ENCODE measurements at regions not wholly inside any gene's neighbourhood (a gene's known extent, or its start where the extent isn't known, plus 50 kb on each side); places are given as distances from the start of the nearest gene placed in this dataset.

DNA sequence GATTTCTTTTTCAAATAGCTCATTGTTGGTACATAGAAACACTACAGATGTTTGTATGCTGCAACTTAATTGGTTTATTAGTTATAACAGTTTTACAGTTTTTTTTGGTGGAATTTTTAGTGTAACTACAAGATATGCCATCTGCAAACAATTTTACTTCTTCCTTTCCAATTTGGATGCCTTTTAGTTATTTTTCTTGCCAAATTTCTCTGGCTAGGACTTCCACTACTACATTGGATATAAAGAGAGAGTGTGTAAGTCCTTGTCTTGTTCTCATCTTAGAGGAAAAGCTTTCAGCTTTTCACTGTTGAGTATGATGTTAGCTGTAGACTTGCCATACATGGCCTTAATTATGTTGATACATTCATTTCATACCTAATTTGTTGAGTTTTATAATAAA, 143.6 kb upstream of the EOMES start:
- no peak for DNase-seq

DNA sequence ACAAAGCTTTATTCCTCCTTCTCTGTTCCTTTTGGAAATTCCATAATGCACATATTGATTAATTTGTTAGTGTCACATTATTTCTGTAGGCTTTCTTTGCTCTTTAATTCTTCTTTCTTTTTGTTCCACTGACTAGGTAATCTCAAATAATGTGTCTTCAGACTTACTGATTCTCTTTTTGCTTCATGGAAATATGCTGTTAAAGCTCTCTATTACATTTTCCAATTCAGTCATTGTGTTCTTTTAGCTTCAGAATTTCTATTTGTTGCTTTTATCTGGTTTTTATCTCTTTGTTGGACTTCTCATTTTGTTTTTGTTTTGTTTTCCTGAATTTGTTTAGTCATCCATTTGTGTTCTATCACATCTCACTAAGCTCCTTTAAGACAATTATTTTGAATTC, 147.0 kb upstream of the EOMES start:
- no peak for DNase-seq

DNA sequence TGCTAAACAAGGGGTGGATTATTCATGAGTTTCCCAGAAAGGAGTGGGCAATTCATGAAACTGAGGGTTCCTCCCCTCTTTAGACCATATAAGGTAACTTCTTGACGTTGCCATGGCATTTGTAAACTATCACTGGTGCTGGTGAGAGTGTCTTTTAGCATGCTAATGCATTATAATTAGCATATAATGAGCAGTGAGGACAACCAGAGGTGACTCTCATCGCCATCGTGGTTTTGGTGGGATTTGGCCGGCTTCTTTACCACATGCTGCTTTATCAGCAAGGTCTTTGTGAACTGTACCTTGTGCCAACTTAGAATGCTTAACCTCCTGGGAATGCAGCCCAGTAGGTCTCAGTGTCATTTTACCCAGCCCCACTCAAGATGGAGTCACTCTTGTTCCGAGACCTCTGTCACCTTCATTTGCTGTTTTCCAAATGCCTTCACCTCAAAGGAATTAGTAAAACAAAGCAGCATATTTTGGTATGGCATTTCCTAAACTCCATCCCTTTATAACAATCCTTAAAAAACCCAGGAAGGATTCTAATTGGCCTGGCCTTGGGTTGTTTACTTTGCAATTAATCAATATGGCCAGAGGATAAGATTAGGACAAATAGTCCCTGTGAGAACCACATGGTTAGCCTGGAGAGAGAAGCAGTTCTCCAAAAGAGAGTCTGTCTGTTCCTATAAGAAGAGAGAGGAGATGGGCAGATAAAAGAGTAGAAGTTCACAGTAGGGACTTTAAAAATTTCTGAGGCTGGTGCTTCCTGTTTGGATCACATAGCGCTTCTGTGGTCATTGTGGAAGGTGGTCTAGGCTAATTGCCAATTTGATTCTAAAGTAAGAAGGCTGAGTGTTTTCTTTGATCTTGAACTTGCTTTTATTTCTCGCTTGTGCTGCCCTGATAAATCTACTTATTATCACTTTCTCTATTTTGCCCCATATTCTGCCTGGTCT, 155.2 kb upstream of the EOMES start:
- DNase-seq: no peak

- DNase-seq: no peak
Observed at GRCh38 chr3:27878014-27878383, 155.9 kb upstream of the EOMES start.

DNA sequence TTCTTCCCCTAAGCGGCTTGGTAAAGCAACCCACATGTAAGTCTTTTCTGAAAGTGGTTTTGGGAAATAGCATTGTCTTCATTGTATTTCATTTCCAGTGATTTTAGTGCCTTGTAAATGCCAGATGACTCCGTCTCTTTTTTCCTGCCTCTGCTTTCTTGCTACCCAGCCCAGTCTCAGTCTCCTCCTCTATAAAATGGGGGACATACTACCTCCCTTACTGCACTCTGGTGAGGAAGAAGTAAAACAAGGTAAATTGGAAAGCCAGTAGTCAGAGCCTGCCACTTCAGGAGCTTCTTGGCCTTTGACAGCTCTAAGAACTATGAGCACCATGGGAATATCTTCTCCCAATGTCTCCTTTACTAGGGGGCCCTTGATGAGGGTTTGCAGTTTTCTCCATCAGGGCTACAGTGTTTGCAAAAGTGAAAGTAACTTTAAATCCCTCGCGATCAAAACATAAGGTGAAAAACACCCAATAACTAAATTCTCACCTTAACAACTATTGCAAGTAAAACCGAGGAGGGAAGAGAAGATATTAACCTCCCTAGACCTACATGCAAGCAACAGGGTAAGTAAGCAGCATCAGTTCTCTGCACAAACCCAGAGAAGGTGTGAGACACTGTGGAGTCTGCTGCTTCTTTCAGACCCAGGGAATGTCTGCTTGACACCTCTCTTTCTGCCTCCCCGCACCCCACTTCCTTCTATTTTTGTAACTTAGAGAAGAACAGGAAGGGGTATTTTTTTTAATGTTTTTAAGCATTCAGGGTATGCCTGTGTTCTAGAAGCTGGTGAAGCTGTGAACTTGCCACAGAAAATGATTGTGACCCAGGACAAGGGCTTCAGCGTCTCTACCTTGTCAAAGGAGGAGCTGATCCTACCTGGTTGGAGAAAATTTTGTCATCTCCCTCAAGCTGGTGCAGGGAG, 159.1 kb upstream of the EOMES start:
- DNase-seq: no peak

GRCh38 chr3:27883266-27883665, 161.1 kb upstream of the EOMES start:
- no peak for DNase-seq

DNA sequence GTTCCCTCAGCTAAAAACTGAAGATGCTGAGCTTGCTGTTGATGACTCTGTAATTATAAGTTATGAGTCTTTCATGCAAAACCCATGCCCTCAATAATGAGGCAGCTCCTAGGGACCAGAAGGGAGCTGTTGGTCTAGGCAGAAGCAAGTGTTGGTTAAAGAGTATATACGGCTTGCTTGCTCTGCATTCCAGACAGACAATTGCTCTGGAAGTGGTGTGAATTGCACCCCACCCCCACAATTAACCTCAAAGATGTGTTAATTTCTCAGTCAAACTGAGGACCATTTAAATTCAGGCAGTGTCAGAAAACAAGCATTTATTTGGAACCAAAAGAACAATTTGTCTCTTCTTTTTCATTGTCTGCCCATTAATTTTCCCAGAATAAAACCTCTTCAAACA, 163.5 kb upstream of the EOMES start:
- no peak for DNase-seq

DNA sequence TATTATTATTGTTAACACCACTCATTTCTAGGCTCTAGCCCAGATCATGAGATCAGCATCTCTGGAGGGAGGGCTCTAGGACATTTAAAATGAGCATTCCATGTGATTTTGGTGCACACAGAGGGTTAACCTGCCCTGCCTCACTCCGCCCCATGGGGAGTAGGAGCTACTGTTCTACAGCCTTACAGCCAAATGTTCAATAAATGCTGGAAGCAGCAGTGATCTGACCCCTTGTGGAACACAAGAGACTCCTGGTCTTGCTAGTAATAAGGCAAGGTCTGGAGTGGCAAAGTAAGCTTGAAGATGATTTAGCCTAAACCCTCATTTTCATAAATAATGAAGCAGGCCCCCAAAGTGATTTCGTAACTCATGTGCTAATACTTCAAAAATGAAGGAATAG, 166.4 kb upstream of the EOMES start:
- no peak for DNase-seq

DNA sequence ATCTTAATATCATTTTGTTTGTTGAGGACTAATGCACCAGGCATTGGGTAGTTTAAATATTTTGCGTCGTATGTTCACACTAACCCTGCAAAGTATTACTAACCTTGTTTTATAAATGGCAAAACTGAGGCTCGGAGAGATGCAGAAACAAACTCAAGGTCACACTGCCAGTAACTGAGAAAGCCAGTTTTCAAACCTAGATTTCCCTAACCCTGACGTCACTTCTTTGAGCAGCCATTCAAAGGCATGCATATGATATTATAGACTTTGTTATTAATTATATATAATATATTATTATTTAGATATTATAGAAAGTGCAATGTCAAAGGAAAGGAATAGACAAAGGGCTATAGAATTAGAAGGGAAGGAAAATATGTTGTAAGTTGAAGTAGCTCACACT, 167.6 kb upstream of the EOMES start:
- DNase-seq: no peak

GRCh38 chr3:27900316-27900715, 178.2 kb upstream of the EOMES start:
- no peak for DNase-seq

- DNase-seq: no peak
Observed at GRCh38 chr3:27903446-27903845, 181.3 kb upstream of the EOMES start.

GRCh38 chr3:27905625-27906024, 183.5 kb upstream of the EOMES start:
- DNase-seq: no peak

GRCh38 chr3:27907148-27907547, 185.0 kb upstream of the EOMES start:
- DNase-seq: no peak

DNA sequence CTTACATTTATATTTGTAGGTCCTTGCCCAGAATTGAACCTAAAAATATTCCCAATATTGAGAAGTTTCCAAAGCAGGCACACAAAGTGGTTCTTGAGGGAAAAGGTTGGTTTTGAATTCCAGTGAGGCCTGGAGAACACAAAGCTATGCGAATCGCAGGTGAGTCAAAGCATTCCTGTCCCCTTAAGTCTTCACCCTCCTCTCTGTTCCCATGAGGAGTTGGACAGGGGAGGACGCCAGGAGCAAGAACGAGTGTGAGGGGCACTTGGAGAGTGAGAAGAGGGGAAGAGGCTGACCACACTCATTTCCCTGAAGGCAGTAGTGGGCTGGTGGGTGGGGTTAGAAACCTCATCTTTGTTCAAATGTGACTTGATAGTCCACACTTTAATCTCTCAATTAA, 185.8 kb upstream of the EOMES start:
- DNase-seq: no peak

- no peak for DNase-seq
Observed at GRCh38 chr3:27910456-27910855, 188.3 kb upstream of the EOMES start.

GRCh38 chr3:27914199-27914598, 192.1 kb upstream of the EOMES start:
- DNase-seq: no peak

GRCh38 chr3:27923349-27924068, 201.4 kb upstream of the EOMES start:
- DNase-seq: no peak

GRCh38 chr3:27927882-27928281, 205.8 kb upstream of the EOMES start:
- DNase-seq: no peak

GRCh38 chr3:27930052-27930602, 208.0 kb upstream of the EOMES start:
- DNase-seq: no peak

GRCh38 chr3:27935492-27935891, 213.4 kb upstream of the EOMES start:
- DNase-seq: no peak

DNA sequence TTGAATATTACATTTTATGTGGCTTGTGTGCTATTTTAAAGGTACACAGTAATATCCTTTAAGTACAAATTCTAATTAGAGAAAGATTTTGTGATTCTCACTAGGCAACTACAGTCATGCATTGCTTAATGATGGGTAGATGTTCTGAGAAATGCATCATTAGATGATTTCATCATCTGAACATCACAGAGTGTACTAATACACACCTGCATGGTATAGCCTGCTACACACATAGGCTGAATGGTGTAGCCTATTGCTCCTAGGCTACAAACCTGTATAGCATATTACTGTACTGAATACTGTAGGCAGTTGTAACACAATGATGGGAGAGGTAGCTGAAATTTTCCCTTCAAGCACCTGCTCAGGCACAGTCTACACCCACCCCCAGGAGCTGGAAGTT, 217.4 kb upstream of the EOMES start:
- no peak for DNase-seq

DNA sequence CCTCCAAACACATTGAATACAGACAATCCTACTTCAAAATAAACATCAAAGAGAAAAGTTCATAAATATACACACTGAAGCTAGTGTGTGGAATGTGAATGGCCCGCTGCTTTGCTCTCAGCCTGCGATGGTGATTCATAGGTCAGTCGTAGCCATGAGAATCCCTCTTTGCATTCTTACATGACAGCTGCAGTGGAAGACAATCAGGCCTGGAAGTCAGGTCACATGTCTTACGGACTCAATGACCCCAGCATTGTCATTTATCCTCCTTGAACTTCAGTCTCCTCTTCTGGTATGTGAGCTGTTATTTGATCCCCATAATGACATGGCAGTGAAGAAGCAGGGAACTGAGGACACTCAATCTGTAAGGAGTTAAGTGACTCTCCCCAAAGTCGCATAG, 217.8 kb upstream of the EOMES start:
- no peak for DNase-seq

- no peak for DNase-seq
Observed at GRCh38 chr3:27943106-27943505, 221.0 kb upstream of the EOMES start.

All from NCI-H1436 treated with DMSO at 0.1 percent for 48 hours (cell line).